ENCODE measurements at regions not wholly inside any gene's neighbourhood (a gene's known extent, or its start where the extent isn't known, plus 50 kb on each side); places are given as distances from the start of the nearest gene placed in this dataset.

DNA sequence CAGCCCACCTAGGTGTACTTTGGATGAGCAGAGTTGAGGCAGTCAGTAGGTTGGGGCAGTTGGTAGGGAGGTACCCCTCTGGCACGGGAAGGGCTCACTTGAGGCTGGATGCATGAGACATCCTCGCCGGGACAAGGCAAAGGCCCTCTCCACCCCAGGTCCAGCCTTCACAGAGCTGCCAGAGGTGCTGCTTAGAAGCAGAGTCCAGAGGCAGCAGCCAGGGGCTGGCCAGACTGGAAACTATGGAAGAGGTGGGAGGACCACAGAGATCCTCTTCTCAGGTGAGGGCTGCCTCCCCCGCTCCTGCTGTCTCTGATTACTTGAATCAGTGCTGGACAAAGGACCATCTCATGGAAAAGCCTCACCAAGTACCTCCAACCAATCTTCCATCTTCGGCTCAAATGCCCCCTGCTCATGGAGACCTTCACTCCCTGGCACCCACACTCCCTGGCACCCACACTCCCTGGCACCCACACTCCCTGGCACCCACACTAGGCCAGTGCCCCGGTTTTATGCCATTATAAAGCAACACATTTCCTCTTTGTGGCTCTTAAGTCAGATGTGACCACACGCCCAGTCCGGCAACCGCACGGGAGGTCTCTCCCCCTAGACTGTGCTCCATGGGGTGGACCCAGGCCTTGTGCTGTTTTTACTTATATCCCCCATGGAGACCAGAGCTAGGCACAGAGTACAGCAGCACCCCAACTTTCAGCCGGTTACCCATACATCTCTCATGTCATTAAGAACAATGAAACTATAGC lies 100.1 kb downstream of the YTHDF1 start:
- H4K20me1 ChIP-seq (ENCODE audit: low read depth, low read length) = no peaks in the 10 kb centered on the region
- no peak for TF ChIP-seq EZH2phosphoT487 (conservative IDR thresholded peaks at IDR 0.05; ENCODE audit: low read length)
- TF ChIP-seq, protein P1, sequence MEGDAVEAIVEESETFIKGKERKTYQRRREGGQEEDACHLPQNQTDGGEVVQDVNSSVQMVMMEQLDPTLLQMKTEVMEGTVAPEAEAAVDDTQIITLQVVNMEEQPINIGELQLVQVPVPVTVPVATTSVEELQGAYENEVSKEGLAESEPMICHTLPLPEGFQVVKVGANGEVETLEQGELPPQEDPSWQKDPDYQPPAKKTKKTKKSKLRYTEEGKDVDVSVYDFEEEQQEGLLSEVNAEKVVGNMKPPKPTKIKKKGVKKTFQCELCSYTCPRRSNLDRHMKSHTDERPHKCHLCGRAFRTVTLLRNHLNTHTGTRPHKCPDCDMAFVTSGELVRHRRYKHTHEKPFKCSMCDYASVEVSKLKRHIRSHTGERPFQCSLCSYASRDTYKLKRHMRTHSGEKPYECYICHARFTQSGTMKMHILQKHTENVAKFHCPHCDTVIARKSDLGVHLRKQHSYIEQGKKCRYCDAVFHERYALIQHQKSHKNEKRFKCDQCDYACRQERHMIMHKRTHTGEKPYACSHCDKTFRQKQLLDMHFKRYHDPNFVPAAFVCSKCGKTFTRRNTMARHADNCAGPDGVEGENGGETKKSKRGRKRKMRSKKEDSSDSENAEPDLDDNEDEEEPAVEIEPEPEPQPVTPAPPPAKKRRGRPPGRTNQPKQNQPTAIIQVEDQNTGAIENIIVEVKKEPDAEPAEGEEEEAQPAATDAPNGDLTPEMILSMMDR (IDR thresholded peaks at IDR 0.05; ENCODE audit: insufficient read depth, low read length, poor library complexity, severe bottlenecking) = no peak
- H3K9ac ChIP-seq (ENCODE audit: low read length) = no peak overlapping the region
- no peak overlapping the region for H2AFZ ChIP-seq (ENCODE audit: low read depth, low read length, severe bottlenecking)
- no peaks in the 10 kb centered on the region for H3F3A ChIP-seq (ENCODE audit: insufficient read depth)
- no peak overlapping the region for H3K4me2 ChIP-seq (ENCODE audit: low read depth, low read length, poor library complexity, severe bottlenecking)
- no peaks in the 10 kb centered on the region for H3K79me2 ChIP-seq (ENCODE audit: insufficient read depth, low read length)
- H3K9me3 ChIP-seq (ENCODE audit: insufficient read depth, low read length) = peaks cover 7% of the 10 kb centered on the region; the same call in 1 of the 2 replicates
- no peaks in the 10 kb centered on the region for H3K27me3 ChIP-seq (ENCODE audit: low read length)
- no peak overlapping the region for H3K4me3 ChIP-seq (ENCODE audit: insufficient read depth, low read length, poor library complexity, severe bottlenecking)
- no peaks in the 10 kb centered on the region for H3K9me2 ChIP-seq (replicated peaks; ENCODE audit: insufficient read depth, low read length)
- no peak overlapping the region for H3K27ac ChIP-seq (ENCODE audit: low read depth, low read length)
- H3K36me3 ChIP-seq (ENCODE audit: low read length) = no peaks in the 10 kb centered on the region

DNA sequence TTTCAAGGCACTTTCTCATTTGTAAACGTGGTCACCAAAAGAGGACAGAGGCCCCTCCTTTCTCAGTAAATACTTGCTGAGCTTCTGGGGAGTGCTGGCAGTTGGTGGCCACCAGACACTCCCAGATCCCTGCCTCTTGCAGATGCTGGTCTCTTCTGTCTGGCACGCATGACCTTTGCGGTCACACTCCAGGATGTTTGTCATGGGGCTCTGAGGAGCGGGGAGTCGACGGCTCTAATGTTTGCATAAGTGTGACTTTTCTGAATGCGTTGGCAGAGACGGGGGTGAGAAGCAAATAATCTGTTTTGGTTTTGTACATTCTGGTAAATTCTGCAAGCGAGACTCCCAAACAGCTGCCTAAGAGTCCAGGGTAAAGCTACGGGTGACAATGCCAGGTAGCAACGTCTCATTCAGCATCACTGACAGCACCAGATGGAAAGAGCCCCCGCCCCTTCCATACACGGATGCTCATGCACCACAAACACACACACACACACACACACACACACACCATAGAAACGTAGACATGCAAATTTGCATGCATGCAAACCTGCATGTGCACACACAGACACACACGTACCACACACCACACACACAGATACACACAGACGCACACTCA lies 101.1 kb downstream of the YTHDF1 start:
- no peak for TF ChIP-seq EZH2phosphoT487 (conservative IDR thresholded peaks at IDR 0.05; ENCODE audit: low read length)
- TF ChIP-seq, protein P1 (IDR thresholded peaks at IDR 0.05; ENCODE audit: insufficient read depth, low read length, poor library complexity, severe bottlenecking) = no peak
- Histone ChIP-seq H3K36me3 (ENCODE audit: low read length) (no peaks in the 10 kb centered on the region), H3K9me2 (replicated peaks; ENCODE audit: insufficient read depth, low read length) (no peaks in the 10 kb centered on the region), H3K4me3 (ENCODE audit: insufficient read depth, low read length, poor library complexity, severe bottlenecking) (no peak overlapping the region), H3K27me3 (ENCODE audit: low read length) (no peaks in the 10 kb centered on the region), H4K20me1 (ENCODE audit: low read depth, low read length) (no peaks in the 10 kb centered on the region), H3F3A (ENCODE audit: insufficient read depth) (no peaks in the 10 kb centered on the region), H3K79me2 (ENCODE audit: insufficient read depth, low read length) (no peaks in the 10 kb centered on the region), H3K9ac (ENCODE audit: low read length) (no peak overlapping the region), H2AFZ (ENCODE audit: low read depth, low read length, severe bottlenecking) (no peak overlapping the region), H3K9me3 (ENCODE audit: insufficient read depth, low read length) (peaks cover 7% of the 10 kb centered on the region; the same call in 1 of the 2 replicates), H3K27ac (ENCODE audit: low read depth, low read length) (no peak overlapping the region), H3K4me2 (ENCODE audit: low read depth, low read length, poor library complexity, severe bottlenecking) (no peak overlapping the region)

DNA sequence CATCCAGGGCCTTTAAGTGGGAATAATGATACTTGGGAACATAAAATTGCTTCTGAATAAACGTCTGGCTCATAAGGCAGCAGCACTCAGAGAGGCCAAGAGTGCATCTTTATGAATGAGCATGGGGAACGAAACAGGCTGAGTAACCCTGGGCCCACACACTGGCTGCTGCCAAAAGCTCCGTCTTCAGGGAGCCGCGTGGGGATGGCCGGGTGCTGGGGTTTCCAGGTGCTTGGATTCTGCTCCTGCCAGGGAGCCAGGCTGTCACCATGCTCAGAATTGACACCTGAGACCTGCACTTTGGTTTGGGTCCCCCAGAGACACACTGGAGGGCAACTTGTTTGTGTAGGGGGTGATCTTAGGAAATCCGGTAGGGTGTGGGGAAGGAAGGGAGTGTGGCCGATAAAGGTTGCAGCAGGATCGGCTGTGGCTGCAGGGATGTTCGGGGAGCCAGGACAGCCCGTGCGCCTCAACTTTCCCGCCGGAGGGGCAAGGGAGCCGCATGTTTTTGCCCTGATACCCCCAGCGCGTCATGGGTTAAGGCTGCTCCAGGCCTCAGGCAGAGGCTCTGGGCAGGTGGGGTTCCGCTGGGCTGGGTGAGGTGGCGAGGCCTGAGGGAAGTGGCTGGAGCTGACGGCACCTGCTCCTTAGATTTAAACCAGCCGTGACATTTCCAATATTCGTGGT lies 101.8 kb downstream of the YTHDF1 start:
- Histone ChIP-seq H2AFZ (ENCODE audit: low read depth, low read length, severe bottlenecking) (no peak overlapping the region), H3F3A (ENCODE audit: insufficient read depth) (no peaks in the 10 kb centered on the region)

More for the DNA sequence above, 101.8 kb downstream of the YTHDF1 start:
- TF ChIP-seq, protein P1 (IDR thresholded peaks at IDR 0.05; ENCODE audit: insufficient read depth, low read length, poor library complexity, severe bottlenecking) = no peak
- TF ChIP-seq EZH2phosphoT487 (conservative IDR thresholded peaks at IDR 0.05; ENCODE audit: low read length) = no peak
- H3K9ac ChIP-seq (ENCODE audit: low read length) = no peak overlapping the region
- H3K4me2 ChIP-seq (ENCODE audit: low read depth, low read length, poor library complexity, severe bottlenecking) = no peak overlapping the region
- H3K27me3 ChIP-seq (ENCODE audit: low read length) = no peaks in the 10 kb centered on the region
- H3K27ac ChIP-seq (ENCODE audit: low read depth, low read length) = no peak overlapping the region
- H3K36me3 ChIP-seq (ENCODE audit: low read length) = no peaks in the 10 kb centered on the region
- H3K79me2 ChIP-seq (ENCODE audit: insufficient read depth, low read length) = no peaks in the 10 kb centered on the region
- H3K9me3 ChIP-seq (ENCODE audit: insufficient read depth, low read length) = peaks cover 7% of the 10 kb centered on the region; the same call in 1 of the 2 replicates
- no peaks in the 10 kb centered on the region for H3K9me2 ChIP-seq (replicated peaks; ENCODE audit: insufficient read depth, low read length)
- H3K4me3 ChIP-seq (ENCODE audit: insufficient read depth, low read length, poor library complexity, severe bottlenecking) = no peak overlapping the region
- no peaks in the 10 kb centered on the region for H4K20me1 ChIP-seq (ENCODE audit: low read depth, low read length)
